ENCODE measurements at regions not wholly inside any gene's neighbourhood (a gene's known extent, or its start where the extent isn't known, plus 50 kb on each side); places are given as distances from the start of the nearest gene placed in this dataset.

GRCh38 chr21:20306836-20307235, 691.4 kb upstream of the NCAM2 start:
- no peak for DNase-seq

GRCh38 chr21:20308586-20309315, 689.5 kb upstream of the NCAM2 start:
- DNase-seq = no peak

- no peak for DNase-seq
These were observed 686.9 kb upstream of the NCAM2 start for GRCh38 chr21:20311234-20311787.

- no peak for DNase-seq
These were observed 685.2 kb upstream of the NCAM2 start for GRCh38 chr21:20313013-20313412.

GRCh38 chr21:20315042-20315441, 683.2 kb upstream of the NCAM2 start:
- no peak for DNase-seq

- no peak for DNase-seq
These were observed 668.6 kb upstream of the NCAM2 start for GRCh38 chr21:20329636-20330035.

GRCh38 chr21:20330652-20331051, 667.6 kb upstream of the NCAM2 start:
- no peak for DNase-seq

GRCh38 chr21:20334585-20334984, 663.6 kb upstream of the NCAM2 start:
- DNase-seq = no peak

- no peak for DNase-seq
These were observed 656.8 kb upstream of the NCAM2 start for GRCh38 chr21:20341431-20341830.

- DNase-seq = no peak
These were observed 655.0 kb upstream of the NCAM2 start for GRCh38 chr21:20343186-20343585.

- no peak for DNase-seq
These were observed 647.1 kb upstream of the NCAM2 start for GRCh38 chr21:20351138-20351537.

- no peak for DNase-seq
These were observed 644.9 kb upstream of the NCAM2 start for GRCh38 chr21:20353351-20353750.

- DNase-seq = no peak
These were observed 625.2 kb upstream of the NCAM2 start for GRCh38 chr21:20373031-20373430.

GRCh38 chr21:20377250-20377649, 621.0 kb upstream of the NCAM2 start:
- no peak for DNase-seq

GRCh38 chr21:20388400-20388799, 609.8 kb upstream of the NCAM2 start:
- DNase-seq = no peak

- DNase-seq = no peak
These were observed 601.4 kb upstream of the NCAM2 start for GRCh38 chr21:20396798-20397197.

GRCh38 chr21:20404915-20405314, 593.3 kb upstream of the NCAM2 start:
- DNase-seq = no peak

GRCh38 chr21:20418353-20418752, 579.9 kb upstream of the NCAM2 start:
- no peak for DNase-seq

- no peak for DNase-seq
These were observed 578.4 kb upstream of the NCAM2 start for GRCh38 chr21:20419772-20420171.

- DNase-seq = no peak
These were observed 573.3 kb upstream of the NCAM2 start for GRCh38 chr21:20424943-20425342.

- DNase-seq = no peak
These were observed 572.4 kb upstream of the NCAM2 start for GRCh38 chr21:20425856-20426255.

- DNase-seq = no peak
These were observed 557.9 kb upstream of the NCAM2 start for GRCh38 chr21:20440338-20440737.

GRCh38 chr21:20443558-20444155, 554.6 kb upstream of the NCAM2 start:
- no peak for DNase-seq

GRCh38 chr21:20445971-20446370, 552.2 kb upstream of the NCAM2 start:
- no peak for DNase-seq

GRCh38 chr21:20451046-20451445, 547.2 kb upstream of the NCAM2 start:
- DNase-seq = no peak
